Skeletal muscle tissue (tissue), 3 donors: ENCODE measurements at regions not wholly inside any gene's neighbourhood (a gene's known extent, or its start where the extent isn't known, plus 50 kb on each side); places are given as distances from the start of the nearest gene placed in this dataset.

ENCODE experiments used
- H3K27ac ChIP-seq: one replicate; pipeline ENCODE4 v1.7.0; 2013; ENCODE audit warnings: mild to moderate bottlenecking, low read depth, low read length, inconsistent platforms
- H3K27me3 ChIP-seq, 3 donors: one replicate each; pipeline ENCODE4 v1.7.0; 2013; ENCODE audit warnings: low read length in 3 of 3; ENCODE audit not compliant: control insufficient read depth in 3 of 3, insufficient read depth in 3 of 3
- H3K36me3 ChIP-seq, 3 donors: one replicate each; pipeline ENCODE4 v1.7.0; 2013; ENCODE audit warnings: low read length in 3 of 3; ENCODE audit not compliant: control insufficient read depth in 3 of 3, insufficient read depth in 3 of 3
- H3K4me1 ChIP-seq, 3 donors: one replicate each; pipeline ENCODE4 v1.7.0; 2013; ENCODE audit warnings: low read length in 3 of 3, mild to moderate bottlenecking in 3 of 3; ENCODE audit not compliant: control insufficient read depth in 3 of 3, insufficient read depth in 3 of 3
- H3K4me3 ChIP-seq, 3 donors: one replicate each; pipeline ENCODE4 v1.7.0; 2013; ENCODE audit warnings: low read length in 3 of 3
- H3K9ac ChIP-seq, 3 donors: one replicate each; pipeline ENCODE4 v1.7.0; 2013; ENCODE audit warnings: low read length in 3 of 3, mild to moderate bottlenecking in 3 of 3, moderate library complexity in 2 of 3, low read depth in 1 of 3
- H3K9me3 ChIP-seq, 3 donors: one replicate each; pipeline ENCODE4 v1.7.0; 2013; ENCODE audit warnings: low read length in 3 of 3; ENCODE audit not compliant: control insufficient read depth in 3 of 3
- donor health status: Osteomylitis.

DNA sequence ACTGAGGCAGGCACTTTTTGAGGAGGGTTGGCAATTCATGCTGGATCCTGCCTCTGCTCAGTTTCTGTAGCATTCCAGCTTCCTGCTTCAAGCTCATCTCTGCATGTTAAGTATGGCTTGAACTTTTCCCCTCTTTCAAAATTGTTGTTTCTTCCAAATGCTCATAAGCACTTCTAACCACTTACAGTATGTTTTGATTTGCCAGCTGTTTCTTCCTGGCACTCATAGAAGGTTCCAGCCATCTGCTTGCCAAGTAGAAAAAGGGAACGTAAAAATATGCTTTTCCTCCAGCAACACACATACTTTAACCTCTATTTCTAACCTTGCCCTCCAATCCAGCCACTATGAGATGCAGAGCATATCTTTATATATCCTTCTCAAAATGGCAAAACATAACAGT, 692.6 kb upstream of the COBL start:
- H3K9ac ChIP-seq, result no peak overlapping the region
- no peaks in the 10 kb centered on the region for H3K27me3 ChIP-seq
- H3K9me3 ChIP-seq, result no peaks in the 10 kb centered on the region
- no peak overlapping the region for H3K27ac ChIP-seq
- H3K36me3 ChIP-seq, result no peaks in the 10 kb centered on the region
- H3K4me1 ChIP-seq, result no peaks in the 10 kb centered on the region
- no peak overlapping the region for H3K4me3 ChIP-seq

DNA sequence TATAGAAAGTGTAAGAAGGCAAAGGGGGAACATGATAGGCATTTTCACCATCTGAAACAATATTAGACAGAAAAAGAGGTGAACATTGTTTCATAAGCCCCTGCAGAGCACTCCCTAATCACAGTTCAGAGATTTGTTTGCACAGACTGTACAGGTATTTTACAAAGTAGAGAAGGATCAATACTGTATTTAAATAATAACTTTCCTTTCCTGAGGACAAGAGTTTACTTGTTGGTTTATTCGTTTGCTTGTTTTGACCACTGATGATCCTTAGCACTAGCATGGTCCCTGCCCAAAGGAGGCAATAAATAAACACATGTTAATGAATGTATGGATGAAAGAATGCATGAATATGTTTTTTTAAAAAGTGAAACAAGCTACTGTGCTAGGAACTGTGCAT, 690.1 kb upstream of the COBL start:
- Histone ChIP-seq H3K4me3 (no peak overlapping the region), H3K27me3 (no peaks in the 10 kb centered on the region), H3K4me1 (no peaks in the 10 kb centered on the region), H3K36me3 (no peaks in the 10 kb centered on the region), H3K9ac (no peak overlapping the region), H3K9me3 (no peaks in the 10 kb centered on the region), H3K27ac (no peak overlapping the region)

DNA sequence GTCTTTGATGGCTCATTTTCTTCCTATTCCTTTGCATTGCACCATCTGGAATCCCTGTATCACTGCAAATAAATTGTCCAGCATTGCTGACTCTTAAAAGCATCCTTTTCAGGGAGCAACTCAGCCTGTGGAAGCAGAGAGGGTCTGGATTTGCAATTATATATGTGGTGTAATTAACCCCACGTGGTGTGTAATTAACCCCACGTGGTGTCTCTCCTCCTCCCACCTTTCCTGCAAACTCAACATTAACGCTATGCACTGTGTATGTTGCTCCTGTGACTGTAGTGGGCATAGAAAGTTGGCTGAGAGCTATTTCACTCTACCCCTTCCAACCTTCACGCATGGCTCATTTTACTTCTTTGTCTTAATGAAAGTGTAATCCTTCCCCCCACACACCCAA, 689.0 kb upstream of the COBL start:
- H3K4me1 ChIP-seq, result no peaks in the 10 kb centered on the region
- H3K4me3 ChIP-seq, result no peak overlapping the region
- H3K36me3 ChIP-seq, result no peaks in the 10 kb centered on the region
- H3K27me3 ChIP-seq, result no peaks in the 10 kb centered on the region
- H3K9ac ChIP-seq, result no peak overlapping the region
- H3K27ac ChIP-seq, result no peak overlapping the region
- H3K9me3 ChIP-seq, result no peaks in the 10 kb centered on the region

DNA sequence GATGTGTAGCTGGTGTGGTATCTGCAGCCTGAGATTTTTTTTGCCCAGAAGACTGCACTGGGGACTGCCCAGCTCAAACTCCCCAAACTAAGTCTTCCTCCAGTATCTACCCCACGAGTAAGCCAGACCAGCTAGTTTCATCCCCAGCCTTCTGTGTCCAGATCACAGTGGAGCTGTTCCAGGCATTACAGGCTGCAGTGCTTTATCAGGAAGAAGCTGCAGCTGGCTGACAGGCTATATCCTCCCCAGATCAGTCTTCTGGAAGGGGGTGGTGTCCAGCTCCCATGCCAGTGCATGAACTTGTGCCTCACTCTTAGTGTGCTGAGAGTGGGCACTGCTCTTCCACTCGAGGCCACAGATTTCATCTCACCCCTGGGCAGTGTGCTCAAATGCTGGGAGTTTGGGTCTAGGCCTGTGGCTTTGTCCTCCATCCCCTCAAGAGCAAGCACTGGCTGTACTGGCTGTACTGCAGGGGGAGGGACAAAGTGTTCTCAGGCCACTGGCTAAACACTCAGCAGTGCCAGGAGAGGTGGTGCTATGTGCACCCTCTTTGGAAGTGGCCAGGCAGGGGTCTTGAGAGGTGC, 679.1 kb upstream of the COBL start:
- Histone ChIP-seq H3K27me3 (no peaks in the 10 kb centered on the region), H3K9ac (no peak overlapping the region), H3K4me3 (no peak overlapping the region), H3K27ac (no peak overlapping the region), H3K36me3 (no peaks in the 10 kb centered on the region), H3K9me3 (no peaks in the 10 kb centered on the region), H3K4me1 (no peaks in the 10 kb centered on the region)

DNA sequence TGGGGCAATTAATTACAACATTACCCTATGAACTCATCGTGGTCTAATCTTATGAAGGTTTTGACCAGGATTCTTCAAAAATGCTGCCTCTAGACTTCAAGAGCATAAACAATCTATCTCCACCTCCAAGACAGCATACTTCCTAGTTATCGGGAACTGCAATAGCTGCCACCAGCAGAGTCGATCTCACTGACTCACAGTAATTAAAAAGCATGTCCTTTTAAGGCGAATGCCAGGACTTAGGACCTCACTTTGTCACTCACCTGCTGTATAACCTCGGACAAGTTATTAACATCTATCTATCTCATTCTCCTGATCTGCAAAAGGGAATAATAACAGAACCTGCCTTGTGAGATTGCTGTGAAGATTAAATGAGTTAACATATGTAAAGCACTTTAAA, 666.0 kb upstream of the COBL start:
- Histone ChIP-seq H3K36me3 (no peaks in the 10 kb centered on the region), H3K4me3 (no peak overlapping the region), H3K27ac (no peak overlapping the region), H3K27me3 (no peaks in the 10 kb centered on the region), H3K9me3 (no peaks in the 10 kb centered on the region), H3K4me1 (no peaks in the 10 kb centered on the region), H3K9ac (no peak overlapping the region)

DNA sequence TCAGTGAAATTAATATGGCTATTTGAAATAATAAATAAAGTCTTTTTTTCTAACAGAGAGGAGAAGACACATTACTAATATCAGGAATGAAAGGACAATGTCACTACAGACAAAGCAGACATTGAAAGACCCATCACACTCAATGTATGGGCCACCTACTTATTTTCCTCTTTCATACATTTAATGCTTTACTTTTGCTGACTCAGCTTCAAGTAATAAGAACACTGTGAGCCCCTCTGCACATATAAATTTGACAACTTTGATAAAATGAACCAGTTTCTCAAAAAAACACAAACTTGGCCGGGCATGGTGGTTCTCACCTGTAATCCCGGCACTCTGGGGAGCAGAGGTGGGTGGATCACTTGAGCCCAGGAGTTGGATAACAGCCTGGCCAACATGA, 664.2 kb upstream of the COBL start:
- H3K4me3 ChIP-seq, result no peak overlapping the region
- no peaks in the 10 kb centered on the region for H3K27me3 ChIP-seq
- H3K4me1 ChIP-seq, result no peaks in the 10 kb centered on the region
- H3K9me3 ChIP-seq, result no peaks in the 10 kb centered on the region
- H3K9ac ChIP-seq, result no peak overlapping the region
- no peaks in the 10 kb centered on the region for H3K36me3 ChIP-seq
- H3K27ac ChIP-seq, result no peak overlapping the region

DNA sequence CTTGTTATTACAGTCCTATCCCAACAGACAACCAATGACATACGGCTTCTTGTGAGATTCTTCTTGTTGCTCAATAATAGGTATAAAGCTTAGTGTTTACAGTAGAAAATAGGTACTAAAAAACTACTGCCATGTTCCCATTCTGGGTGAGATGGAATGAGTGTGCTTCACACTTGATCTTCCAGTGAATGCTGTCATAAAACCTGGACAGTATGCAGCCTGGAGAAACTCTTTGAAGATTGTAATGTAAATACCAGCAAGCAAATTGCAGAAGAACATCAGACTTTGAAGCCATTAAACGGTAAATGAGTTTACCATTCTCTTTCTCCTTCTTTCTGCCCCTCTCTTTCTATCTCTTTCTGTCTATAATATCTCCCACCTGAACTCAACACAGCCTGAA, 663.7 kb upstream of the COBL start:
- no peak overlapping the region for H3K4me3 ChIP-seq
- no peaks in the 10 kb centered on the region for H3K36me3 ChIP-seq
- no peaks in the 10 kb centered on the region for H3K4me1 ChIP-seq
- H3K9ac ChIP-seq, result no peak overlapping the region
- H3K27me3 ChIP-seq, result no peaks in the 10 kb centered on the region
- H3K27ac ChIP-seq, result no peak overlapping the region
- no peaks in the 10 kb centered on the region for H3K9me3 ChIP-seq

DNA sequence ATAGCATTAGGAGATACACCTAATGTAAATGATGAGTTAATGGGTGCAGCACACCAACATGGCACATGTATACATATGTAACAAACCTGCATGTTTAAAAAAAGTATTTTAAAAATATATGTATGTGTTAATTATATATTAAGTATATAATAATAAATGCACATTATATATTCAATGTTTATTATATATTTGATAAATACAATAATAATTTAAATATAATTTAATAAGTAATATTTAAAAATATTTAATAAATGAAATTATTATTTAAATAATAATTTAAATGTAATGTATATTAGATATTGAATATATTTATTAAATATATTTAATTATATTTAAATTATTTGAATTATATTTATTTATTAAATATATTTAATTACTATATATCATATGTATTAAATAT, 661.3 kb upstream of the COBL start:
- Histone ChIP-seq H3K9me3 (no peaks in the 10 kb centered on the region), H3K9ac (no peak overlapping the region), H3K27me3 (no peaks in the 10 kb centered on the region), H3K36me3 (no peaks in the 10 kb centered on the region), H3K27ac (no peak overlapping the region), H3K4me1 (no peaks in the 10 kb centered on the region), H3K4me3 (no peak overlapping the region)

DNA sequence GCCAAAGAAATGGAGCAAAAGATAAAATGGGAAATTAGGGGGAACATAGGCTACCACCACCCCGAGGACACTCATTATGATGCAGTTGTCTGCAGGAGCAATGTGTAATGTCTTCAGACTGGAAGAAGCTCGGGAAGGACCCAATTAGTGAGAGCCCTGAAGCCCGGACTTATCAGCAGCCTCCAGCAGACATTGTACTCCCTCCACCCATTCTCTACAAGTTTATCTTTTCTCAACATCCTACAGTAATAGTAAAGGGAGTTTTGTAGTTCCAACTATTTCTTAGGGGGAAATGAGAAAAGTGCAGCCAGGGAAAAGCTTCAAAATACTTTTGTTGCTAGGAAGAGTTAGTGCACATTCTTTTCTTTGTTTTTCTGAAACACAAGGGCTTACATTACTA, 657.3 kb upstream of the COBL start:
- Histone ChIP-seq H3K36me3 (no peaks in the 10 kb centered on the region), H3K27ac (no peak overlapping the region), H3K9me3 (no peaks in the 10 kb centered on the region), H3K27me3 (no peaks in the 10 kb centered on the region), H3K4me1 (no peaks in the 10 kb centered on the region), H3K9ac (no peak overlapping the region), H3K4me3 (no peak overlapping the region)

DNA sequence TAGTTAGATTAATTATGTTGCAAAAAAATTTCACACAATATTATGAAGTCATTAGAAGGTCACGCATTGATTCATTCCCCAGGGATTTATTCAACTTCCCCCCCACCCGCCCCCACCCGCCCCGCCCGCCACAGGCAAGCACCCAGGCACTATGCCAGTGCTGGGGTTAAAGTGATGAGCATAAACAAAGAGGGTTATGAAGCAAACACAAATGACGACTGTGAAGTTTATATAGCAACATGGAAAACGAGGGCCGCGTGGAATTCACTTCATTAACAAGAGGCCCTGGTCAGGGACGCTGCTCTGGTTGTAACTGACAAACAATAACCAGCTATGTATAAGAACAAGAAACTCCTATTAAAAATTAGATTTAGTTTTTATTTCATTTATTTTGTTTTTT, 656.5 kb upstream of the COBL start:
- H3K27me3 ChIP-seq, result no peaks in the 10 kb centered on the region
- H3K4me3 ChIP-seq, result no peak overlapping the region
- no peak overlapping the region for H3K9ac ChIP-seq
- no peaks in the 10 kb centered on the region for H3K4me1 ChIP-seq
- no peaks in the 10 kb centered on the region for H3K9me3 ChIP-seq
- H3K36me3 ChIP-seq, result no peaks in the 10 kb centered on the region
- no peak overlapping the region for H3K27ac ChIP-seq
